ENCODE measurements at regions not wholly inside any gene's neighbourhood (a gene's known extent, or its start where the extent isn't known, plus 50 kb on each side); places are given as distances from the start of the nearest gene placed in this dataset.
"Not testable (repeated sequence)": the region's sequence is repeated elsewhere in the genome, so short reads cannot be mapped to it uniquely, and the experiment has no call there.

- no peak for FAIRE-seq
Measured at GRCh38 chr4:117821834-117822233, 212.5 kb upstream of the NDST3 start.

GRCh38 chr4:117823388-117823787 is 210.9 kb upstream of the NDST3 start:
- no peak for FAIRE-seq

GRCh38 chr4:117825600-117825999 is 208.7 kb upstream of the NDST3 start:
- FAIRE-seq, result no peak

- FAIRE-seq, result no peak
Measured at GRCh38 chr4:117831060-117831683, 203.1 kb upstream of the NDST3 start.

GRCh38 chr4:117835566-117835965 is 198.7 kb upstream of the NDST3 start:
- FAIRE-seq, result no peak

GRCh38 chr4:117844594-117844993 is 189.7 kb upstream of the NDST3 start:
- no peak for FAIRE-seq

GRCh38 chr4:117845270-117845669 is 189.0 kb upstream of the NDST3 start:
- FAIRE-seq, result no peak

- no peak for FAIRE-seq
Measured at GRCh38 chr4:117847849-117848248, 186.4 kb upstream of the NDST3 start.

GRCh38 chr4:117868201-117868600 is 166.1 kb upstream of the NDST3 start:
- FAIRE-seq, result no peak

- no peak for FAIRE-seq
Measured at GRCh38 chr4:117873779-117874178, 160.5 kb upstream of the NDST3 start.

GRCh38 chr4:117874216-117874615 is 160.1 kb upstream of the NDST3 start:
- FAIRE-seq, result no peak

- no peak for FAIRE-seq
Measured at GRCh38 chr4:117889978-117890377, 144.3 kb upstream of the NDST3 start.

- FAIRE-seq, result no peak
Measured at GRCh38 chr4:117893207-117893606, 141.1 kb upstream of the NDST3 start.

- no peak for FAIRE-seq
Measured at GRCh38 chr4:117898496-117898895, 135.8 kb upstream of the NDST3 start.

- FAIRE-seq, result no peak
Measured at GRCh38 chr4:117900832-117901231, 133.5 kb upstream of the NDST3 start.

- FAIRE-seq, result no peak
Measured at GRCh38 chr4:117907646-117908045, 126.6 kb upstream of the NDST3 start.

GRCh38 chr4:117908306-117909207 is 125.7 kb upstream of the NDST3 start:
- FAIRE-seq, result no peak

- FAIRE-seq, result no peak
Measured at GRCh38 chr4:117916728-117917127, 117.6 kb upstream of the NDST3 start.

- not testable (repeated sequence) for FAIRE-seq
Measured at GRCh38 chr4:117922311-117922710, 112.0 kb upstream of the NDST3 start.

GRCh38 chr4:117927823-117928222 is 106.5 kb upstream of the NDST3 start:
- not testable (repeated sequence) for FAIRE-seq

- no peak for FAIRE-seq
Measured at GRCh38 chr4:117941611-117942010, 92.7 kb upstream of the NDST3 start.

GRCh38 chr4:117949621-117950020 is 84.7 kb upstream of the NDST3 start:
- no peak for FAIRE-seq

- FAIRE-seq, result no peak
Measured at GRCh38 chr4:117957571-117957970, 76.7 kb upstream of the NDST3 start.

- no peak for FAIRE-seq
Measured at GRCh38 chr4:117965622-117966021, 68.7 kb upstream of the NDST3 start.

Data from A204.1 (cell line).